HG03342 (cell line): ENCODE measurements at regions not wholly inside any gene's neighbourhood (a gene's known extent, or its start where the extent isn't known, plus 50 kb on each side); places are given as distances from the start of the nearest gene placed in this dataset.

Experiments used
- ATAC-seq: cut with Tn5 transposase; IDR thresholded peaks from one replicate; pipeline ENCODE4 v1.9.1; 2021; ENCODE audit warnings: mild to moderate bottlenecking, moderate library complexity; ENCODE audit not compliant: unreplicated experiment

DNA sequence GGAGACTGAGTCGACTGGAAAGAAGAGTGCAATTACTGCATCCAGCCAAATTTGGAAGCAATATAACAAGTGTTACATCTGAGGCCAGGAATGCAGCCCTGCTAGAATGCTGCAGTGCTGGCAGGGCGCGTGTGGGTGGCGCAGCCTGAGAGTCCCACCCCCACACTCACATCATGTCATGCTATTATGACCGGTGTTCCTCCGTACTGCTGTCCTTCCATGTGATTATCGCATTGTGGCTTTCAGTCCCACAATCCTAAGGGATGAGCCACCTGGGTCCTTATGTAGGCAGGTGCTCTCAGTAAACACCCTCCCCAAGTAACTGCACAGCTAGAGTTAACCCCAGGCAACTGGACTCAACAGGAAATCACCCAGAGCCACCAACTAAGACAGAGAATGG lies 122.6 kb upstream of the CPEB2 start:
- ATAC-seq = no peak

- no peak for ATAC-seq
Measured at GRCh38 chr4:14880805-14881204, 121.5 kb upstream of the CPEB2 start.

GRCh38 chr4:14883166-14883565 lies 119.1 kb upstream of the CPEB2 start:
- ATAC-seq = no peak

GRCh38 chr4:14883661-14884060 lies 118.6 kb upstream of the CPEB2 start:
- no peak for ATAC-seq

GRCh38 chr4:14887842-14888433 lies 114.3 kb upstream of the CPEB2 start:
- ATAC-seq = no peak

- ATAC-seq = no peak
Measured at GRCh38 chr4:14888790-14889572, 113.3 kb upstream of the CPEB2 start.

DNA sequence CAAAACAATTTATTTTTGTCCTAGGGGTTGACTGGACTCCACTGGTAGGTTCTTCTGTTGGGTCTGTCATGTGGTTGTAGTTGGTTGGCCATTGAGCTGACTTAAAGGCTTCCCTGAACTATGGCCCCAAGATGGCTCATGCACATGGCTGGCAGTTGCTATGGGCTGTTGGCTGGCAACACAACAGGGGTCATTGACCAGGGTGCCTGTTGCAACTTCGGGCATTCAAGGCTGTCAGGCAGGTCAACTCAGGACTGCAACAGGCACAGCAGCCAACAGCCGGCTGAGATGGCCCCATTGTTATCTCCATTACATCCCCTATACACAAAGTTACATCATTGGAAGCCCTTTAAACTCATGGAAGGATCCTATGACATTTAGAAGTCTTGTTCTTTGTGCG lies 109.7 kb upstream of the CPEB2 start:
- no peak for ATAC-seq

DNA sequence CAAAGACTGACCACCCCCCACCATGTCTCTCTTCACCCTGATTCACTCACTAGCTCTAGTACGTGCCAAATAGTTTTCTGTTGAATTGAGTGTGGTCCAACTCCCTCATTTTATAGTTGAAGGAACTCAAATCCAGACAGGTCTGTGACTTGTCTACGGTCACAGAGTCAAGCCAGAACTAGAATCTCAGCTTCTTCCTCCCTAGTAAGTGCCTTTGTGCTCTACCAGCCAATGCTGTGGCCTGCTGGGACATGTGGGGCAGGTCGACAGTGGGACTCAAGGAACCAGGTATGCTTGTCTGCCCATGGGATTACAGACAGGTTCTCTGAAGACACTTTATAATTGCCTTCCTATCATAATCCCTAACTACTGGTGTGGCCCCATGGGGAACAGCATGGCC lies 108.6 kb upstream of the CPEB2 start:
- ATAC-seq = no peak

DNA sequence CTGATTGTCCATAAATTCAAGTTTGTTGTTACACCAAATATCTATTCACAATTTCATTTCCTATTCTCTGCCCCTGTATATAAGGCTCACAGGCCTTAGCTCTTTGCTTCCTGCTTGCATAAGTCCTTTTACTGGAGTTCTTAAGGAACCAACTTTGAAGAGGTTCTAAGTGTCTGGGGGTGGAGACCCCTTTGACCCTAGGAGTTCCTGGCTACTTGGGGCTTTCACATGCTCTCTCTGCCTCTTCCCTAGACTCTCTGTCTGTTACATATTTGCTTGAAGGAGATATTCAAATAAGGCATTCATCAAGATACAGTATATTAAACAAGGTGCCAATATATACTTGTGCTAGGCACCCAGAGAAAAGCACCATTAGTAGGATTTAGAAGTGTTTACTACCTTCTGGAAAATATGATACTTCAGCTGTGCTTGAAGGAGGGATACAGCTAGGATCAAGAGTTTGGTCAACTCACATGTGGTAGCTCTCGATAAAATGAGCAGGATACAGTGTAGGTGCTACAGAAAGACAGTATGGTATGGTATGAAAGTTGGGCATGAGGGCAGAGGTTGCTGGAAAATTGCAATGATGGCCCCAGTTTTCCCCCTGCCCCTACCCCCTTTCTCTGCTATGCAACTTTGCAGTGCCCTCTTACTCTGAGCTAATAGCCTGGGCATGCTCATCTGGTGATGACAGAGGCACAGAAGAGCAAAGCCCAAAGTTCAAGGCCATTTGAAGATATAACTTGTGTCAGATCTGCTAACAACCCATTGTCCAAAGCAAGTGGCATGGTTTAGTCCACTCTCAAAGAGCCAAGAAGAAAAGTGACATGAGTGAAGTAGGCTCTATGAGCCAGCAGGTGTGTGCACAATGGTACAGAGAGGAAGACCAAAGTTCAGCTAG lies 107.6 kb upstream of the CPEB2 start:
- no peak for ATAC-seq

- no peak for ATAC-seq
Measured at GRCh38 chr4:14896656-14897175, 105.6 kb upstream of the CPEB2 start.

- no peak for ATAC-seq
Measured at GRCh38 chr4:14897217-14897616, 105.1 kb upstream of the CPEB2 start.

DNA sequence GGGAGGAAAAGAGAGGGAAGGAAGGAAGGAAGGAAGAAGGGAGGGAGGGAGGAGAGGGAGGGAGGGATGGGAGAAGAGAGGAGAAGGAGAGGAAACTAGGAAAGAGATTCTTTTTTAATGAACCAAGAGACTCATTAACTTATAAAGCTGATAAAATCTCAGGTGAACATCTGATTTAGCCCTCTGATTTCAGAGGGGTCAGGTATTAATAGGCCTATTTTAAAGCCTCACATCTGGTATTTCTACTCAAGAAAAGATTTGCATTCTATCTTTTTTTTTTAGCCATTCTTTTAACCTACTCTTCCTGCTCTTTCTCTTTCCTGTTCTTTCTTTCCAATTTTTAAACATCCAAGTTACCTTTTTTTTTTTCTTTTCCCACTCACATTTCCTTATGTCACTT lies 103.3 kb upstream of the CPEB2 start:
- no peak for ATAC-seq

GRCh38 chr4:14902342-14902741 lies 99.9 kb upstream of the CPEB2 start:
- no peak for ATAC-seq

- no peak for ATAC-seq
Measured at GRCh38 chr4:14903321-14903720, 99.0 kb upstream of the CPEB2 start.

DNA sequence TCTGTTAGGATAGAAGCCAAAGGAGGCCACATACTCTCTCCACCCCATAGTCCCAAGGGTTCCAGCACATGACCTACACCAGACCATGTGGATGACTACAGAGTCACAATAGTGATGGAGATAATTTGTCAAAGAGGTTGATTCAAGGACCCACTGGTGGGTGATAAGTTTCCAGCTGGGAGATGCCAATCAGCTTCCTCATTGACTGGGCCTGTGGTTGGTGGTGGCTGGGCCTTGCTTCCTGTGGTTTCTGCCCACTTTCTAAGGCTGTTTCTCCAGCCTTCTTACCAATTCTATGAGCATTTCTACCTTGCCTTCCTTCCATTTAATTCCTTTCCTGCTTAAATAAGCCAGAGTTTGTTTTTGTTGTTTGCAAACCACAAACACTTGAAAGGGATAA lies 95.5 kb upstream of the CPEB2 start:
- no peak for ATAC-seq

GRCh38 chr4:14908635-14909034 lies 93.6 kb upstream of the CPEB2 start:
- no peak for ATAC-seq

DNA sequence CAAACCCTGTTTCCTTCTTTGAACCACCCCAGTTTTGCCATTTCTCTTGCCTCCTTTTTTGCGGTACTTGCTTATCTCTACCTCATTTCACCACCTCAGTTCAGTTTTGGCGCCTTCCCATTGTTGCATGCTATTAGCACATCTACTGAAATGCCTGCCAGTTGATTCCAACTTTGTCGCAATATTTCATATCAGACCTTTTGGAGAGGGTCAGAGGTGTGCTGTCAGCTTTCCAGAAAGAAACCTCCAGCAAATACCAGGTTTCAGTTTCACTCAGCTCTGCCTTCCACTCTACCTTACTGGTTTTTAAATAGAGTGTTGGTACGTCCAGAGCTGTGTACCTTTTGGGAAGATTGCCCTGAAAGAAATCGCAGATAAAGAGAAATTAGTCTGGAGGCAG lies 91.9 kb upstream of the CPEB2 start:
- ATAC-seq = no peak

DNA sequence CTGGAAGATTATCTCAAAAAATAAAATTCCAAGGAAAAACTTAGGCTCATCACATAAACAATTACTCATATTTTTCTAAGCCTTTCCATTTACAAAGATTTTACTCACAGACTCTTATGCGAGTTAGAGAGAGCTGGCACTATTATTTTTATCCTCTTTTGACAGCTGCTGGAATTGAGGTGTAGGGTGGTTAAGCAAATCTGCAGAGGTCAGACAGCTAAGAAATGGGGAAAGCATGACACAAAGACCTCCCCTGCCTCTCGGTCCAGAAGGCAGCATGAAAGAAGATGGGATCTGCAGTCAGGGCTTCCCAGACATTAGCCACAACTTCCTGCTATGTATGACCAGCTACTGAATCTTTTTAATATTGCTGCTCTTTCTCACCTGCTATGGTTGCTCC lies 89.9 kb upstream of the CPEB2 start:
- ATAC-seq = no peak

- no peak for ATAC-seq
Measured at GRCh38 chr4:14915018-14915417, 87.3 kb upstream of the CPEB2 start.

DNA sequence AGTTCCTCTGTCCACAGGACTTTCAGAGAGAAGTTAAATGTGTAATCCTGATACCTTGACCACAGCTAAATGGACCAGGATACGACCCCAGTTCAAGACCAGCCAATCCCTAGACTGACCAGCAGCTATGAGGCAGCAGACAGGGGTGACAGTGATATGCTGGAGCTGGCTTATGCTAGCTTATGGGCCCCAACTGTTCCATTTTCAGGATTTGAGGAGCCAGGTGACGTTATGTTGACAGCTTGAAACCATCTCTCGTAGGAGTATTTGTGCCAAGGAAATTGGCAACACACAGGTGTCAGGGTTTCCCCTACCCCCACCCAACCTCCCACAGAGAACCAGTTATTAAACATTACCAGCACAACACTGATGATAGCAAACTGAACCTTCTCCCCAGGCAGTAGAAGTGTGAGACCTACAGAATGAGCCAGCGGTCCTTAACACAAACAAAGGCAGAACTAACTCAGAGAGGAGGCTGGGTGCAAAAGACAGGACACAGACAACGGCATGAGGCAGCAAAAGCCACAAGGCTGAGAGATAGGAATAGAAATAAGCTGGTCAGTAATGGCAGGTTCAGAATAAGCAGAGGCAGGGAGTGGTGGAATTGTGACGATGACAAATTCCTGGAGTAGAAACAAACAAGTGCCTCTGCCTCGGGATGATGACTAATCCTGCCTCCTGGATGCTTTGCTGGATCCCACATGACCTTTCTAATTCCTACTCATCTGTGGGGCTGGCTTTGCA lies 85.6 kb upstream of the CPEB2 start:
- no peak for ATAC-seq

- no peak for ATAC-seq
Measured at GRCh38 chr4:14917298-14917633, 85.0 kb upstream of the CPEB2 start.
